Tibial nerve (tissue), 4 donors: ENCODE measurements at regions not wholly inside any gene's neighbourhood (a gene's known extent, or its start where the extent isn't known, plus 50 kb on each side); places are given as distances from the start of the nearest gene placed in this dataset.

ENCODE experiments used
- CTCF ChIP-seq, 5 experiments: fragments of 200-600 bp in 3 of 5; fragments of 450-650 bp in 2 of 5; sonication (generic) in 3 of 5; IDR thresholded peaks; one replicate each; pipeline ENCODE4 v1.5.1; 2016 to 2019; ENCODE audit warnings: antibody characterized with exemption in 5 of 5, mild to moderate bottlenecking in 3 of 5, moderate library complexity in 2 of 5
- EP300 ChIP-seq, 2 donors: sonication (generic); formaldehyde crosslinking; IDR thresholded peaks; one replicate each; pipeline ENCODE4 v1.6.1; 2017; ENCODE audit warnings: antibody characterized with exemption in 2 of 2, mild to moderate bottlenecking in 1 of 2
- POLR2A ChIP-seq, 2 donors: fragments of 450-650 bp; IDR thresholded peaks; one replicate each; pipeline ENCODE4 v1.6.1; 2017; ENCODE audit warnings: antibody characterized with exemption in 2 of 2, mild to moderate bottlenecking in 2 of 2, moderate library complexity in 2 of 2

GRCh38 chr6:145289573-145289972 is 445.7 kb downstream of the EPM2A start:
- TF ChIP-seq POLR2A (IDR thresholded peaks at IDR 0.05), result no peak
- no peak for TF ChIP-seq CTCF (IDR thresholded peaks at IDR 0.05)
- TF ChIP-seq EP300 (IDR thresholded peaks at IDR 0.05), result no peak
